Panc1 (cell line): ENCODE measurements at regions not wholly inside any gene's neighbourhood (a gene's known extent, or its start where the extent isn't known, plus 50 kb on each side); places are given as distances from the start of the nearest gene placed in this dataset.

Experiments
- CTCF ChIP-seq: fragments of 450-650 bp; IDR thresholded peaks from 2 replicates; pipeline ENCODE4 v1.5.1; 2017; ENCODE audit warnings: mild to moderate bottlenecking
- POLR2AphosphoS5 ChIP-seq: IDR thresholded peaks from 2 replicates; pipeline ENCODE4 v1.6.1; 2012; ENCODE audit warnings: mild to moderate bottlenecking, low read depth, low read length, moderate library complexity

DNA sequence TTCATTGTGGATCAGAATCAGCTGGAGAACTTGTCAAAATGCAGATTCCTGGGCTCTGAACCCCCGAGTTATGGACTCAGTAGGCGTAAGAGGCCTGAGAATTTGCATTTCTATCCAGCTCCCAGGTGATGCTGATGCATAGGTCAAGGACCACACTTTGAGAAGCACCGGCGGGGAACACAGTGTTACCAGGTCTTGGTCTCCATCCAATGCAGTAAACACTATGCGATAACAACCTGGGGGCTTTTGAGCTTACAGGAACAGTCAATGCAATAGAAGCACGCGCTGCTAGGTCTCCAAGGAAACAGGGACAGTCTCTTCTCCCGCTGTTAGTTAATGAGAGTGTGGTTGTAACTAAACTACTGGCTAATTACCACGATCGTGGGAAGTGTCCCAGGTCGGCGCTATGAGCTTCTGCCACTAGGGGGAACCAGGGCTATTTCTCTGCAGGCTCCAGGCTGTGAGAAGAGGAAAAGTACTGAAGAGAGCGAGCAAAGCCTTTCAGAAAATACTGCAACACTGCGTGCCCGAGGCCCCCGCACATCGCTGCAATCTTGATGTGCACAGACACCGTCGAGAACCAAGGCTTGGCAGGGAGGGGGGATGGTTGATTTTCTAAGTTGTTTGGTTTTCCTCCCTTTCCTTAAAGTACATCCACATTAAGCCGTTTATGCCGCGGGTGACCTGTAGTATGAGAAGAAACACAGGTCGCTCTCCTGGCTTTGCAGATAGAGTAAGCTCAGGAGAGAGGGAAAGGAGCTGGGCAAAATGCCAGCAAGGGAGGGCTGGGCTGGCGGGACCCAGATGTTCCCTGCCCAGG lies 52.0 kb upstream of the KCNA1 start:
- TF ChIP-seq CTCF, result peak; percentile 87
- TF ChIP-seq POLR2AphosphoS5, result no peak
